ENCODE measurements at regions not wholly inside any gene's neighbourhood (a gene's known extent, or its start where the extent isn't known, plus 50 kb on each side); places are given as distances from the start of the nearest gene placed in this dataset.

- DNase-seq, result no peak
Observed at GRCh38 chr11:70688142-70688541, 289.8 kb downstream of the CTTN start.

- no peak for DNase-seq
Observed at GRCh38 chr11:70689764-70690163, 291.4 kb downstream of the CTTN start.

DNA sequence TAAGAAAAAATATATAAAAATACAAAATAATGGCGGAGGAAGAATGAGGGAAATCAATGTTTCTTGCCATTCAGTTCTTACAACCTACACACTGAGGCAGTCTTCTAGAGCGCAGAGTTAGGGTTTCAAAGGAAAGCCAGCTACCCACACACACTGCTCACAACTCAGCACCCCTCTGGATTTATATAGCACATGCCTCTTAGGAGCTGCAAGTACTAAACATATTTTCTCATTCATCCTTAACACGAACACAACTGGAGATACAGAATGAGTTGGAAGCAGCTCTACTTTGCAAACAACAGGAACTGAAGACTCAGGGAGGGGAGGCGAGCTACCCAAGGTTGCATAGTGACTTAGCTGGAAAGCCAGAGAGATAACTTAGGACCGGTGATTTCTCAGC, 293.8 kb downstream of the CTTN start:
- DNase-seq, result no peak

DNA sequence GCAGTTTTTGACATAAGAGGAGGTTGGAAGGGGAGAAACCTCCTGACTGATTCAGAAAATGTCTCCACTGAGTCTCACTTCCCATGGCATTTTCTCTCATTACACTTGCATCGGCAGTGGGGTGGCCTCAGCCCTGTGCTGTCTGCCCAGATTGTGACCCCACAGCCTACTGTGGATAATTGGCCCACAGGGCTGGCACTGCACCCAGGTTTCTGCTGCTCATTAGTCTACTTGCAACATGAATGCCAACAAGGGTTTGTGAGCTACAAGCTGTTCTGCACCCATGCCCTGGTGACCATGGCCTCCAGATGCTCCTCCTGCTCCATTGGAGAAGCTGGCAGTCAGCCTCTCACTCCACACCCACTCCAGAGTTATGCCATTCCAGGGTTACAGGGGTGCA, 296.0 kb downstream of the CTTN start:
- DNase-seq, result no peak

DNA sequence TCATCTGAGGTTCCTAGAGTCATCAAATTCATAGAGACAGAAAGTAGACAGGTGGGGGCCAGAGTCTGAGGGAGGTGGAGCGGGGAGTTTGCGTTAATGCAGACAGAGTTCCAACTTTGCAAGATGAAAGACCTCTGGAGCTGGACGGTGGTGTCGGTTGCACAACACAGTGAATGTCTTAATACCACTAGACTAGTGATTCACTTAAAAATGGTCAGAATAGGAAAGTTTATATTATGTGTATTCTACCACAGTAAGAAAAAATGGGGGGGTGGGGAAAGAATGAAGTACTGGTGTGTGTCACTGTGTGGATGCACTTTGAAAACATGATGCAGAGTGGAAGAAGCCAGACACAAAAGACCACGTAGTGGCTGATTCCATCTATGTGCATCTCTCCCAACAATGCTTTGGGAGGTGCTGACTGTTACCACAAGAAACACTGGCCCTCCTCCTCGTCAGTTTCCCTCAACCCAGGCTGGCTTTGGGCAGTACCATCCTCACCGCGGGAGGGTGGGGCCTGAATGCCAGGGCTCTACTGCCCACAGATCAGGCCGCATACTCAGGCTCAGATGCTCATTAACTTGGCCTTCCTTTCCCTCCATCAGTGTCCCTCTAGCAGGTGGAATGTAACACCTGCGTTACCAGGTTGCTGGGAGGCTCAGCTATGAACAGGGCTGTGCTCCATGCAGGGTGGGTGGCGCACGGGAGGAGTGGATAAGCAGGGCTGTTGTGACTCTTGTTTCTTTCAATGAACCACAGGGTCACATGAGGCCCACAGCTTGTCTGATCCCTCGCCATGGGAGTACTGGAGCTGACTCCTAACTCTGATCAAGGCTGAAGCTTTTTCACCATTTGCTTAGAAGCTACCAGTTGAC, 297.0 kb downstream of the CTTN start:
- DNase-seq, result no peak

DNA sequence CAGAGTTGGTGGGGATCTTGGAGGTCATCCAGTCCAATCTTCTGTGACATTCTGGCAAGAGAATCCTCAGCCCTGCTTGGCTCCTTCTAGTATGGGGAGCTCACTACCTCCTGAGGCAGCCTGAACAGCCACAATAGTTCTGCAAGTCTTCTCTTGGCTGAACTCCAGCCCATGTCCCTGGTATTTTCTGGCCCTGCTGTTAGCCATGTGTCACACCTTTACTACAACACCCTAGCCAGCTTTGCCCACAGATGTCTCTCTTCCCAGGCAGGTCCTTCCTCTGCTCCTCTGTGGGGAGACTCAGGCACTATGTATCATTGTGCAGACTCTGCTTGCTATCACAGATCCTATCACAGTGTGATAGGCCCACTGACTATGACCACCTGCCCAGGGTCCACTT, 297.7 kb downstream of the CTTN start:
- no peak for DNase-seq

- no peak for DNase-seq
Observed at GRCh38 chr11:70696564-70696963, 298.2 kb downstream of the CTTN start.

- no peak for DNase-seq
Observed at GRCh38 chr11:70697701-70698100, 299.4 kb downstream of the CTTN start.

DNA sequence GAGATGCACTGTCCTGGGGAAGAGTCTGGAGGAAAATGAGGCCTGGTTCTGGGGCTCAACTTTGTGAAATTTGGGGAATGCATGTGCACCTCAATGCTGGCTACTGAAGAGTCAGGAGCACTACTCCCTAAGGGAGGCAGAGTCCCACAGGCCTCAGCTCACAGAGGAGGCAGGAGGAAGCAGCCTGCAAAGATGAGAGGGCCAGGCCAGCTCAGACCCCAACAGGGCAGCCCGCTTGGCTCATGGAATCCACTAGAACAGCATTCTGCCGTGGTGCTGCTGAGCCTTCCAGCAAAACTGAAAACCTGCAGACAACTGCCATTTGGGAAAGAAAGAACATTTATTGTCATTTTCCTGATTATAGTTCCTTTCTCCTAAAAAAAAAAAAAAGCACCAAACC, 300.5 kb downstream of the CTTN start:
- no peak for DNase-seq

GRCh38 chr11:70699294-70700221, 301.2 kb downstream of the CTTN start:
- no peak for DNase-seq

DNA sequence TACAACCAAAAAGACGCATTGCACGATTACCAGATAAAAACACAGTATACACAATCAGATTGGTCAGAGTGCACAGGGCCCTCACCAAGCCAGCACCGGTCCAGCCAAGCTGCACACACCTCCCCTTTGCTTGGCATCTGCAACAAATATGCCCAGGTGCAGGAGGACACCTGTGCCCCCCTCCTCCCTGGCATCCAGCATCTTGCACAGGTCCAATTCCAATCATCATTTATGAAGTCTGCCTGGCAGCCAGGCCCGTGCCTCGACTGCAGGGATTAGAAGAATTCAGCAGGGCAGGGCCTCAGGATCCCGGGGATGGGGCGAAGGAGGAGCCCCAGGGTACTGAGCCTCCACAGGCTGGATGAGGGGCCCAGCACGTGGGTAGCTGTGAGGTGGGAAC, 302.1 kb downstream of the CTTN start:
- DNase-seq, result no peak

- DNase-seq, result no peak
Observed at GRCh38 chr11:70700871-70701270, 302.5 kb downstream of the CTTN start.

DNA sequence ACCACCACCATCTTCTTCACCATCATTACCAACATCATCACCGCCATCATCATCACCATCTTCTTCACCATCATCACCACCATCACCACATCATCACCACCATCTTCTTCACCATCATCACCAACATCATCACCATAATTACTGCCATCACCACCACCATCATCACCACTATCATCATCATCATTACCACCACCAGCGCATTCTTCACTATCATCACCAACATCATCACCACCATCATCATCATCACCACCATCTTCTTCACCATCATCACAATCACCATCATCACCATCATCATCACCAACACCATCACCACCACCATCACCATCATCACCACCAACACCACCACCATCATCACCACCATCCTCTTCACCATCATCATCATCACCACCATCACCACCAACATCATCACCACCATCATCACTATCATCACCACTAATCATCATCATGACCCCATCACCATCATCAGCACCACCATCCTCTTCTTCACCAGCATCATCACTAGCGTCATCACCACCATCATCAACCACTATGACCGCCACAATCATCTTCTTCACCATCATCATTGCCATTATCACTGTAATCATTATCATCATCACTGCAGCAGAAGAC, 303.8 kb downstream of the CTTN start:
- no peak for DNase-seq

DNA sequence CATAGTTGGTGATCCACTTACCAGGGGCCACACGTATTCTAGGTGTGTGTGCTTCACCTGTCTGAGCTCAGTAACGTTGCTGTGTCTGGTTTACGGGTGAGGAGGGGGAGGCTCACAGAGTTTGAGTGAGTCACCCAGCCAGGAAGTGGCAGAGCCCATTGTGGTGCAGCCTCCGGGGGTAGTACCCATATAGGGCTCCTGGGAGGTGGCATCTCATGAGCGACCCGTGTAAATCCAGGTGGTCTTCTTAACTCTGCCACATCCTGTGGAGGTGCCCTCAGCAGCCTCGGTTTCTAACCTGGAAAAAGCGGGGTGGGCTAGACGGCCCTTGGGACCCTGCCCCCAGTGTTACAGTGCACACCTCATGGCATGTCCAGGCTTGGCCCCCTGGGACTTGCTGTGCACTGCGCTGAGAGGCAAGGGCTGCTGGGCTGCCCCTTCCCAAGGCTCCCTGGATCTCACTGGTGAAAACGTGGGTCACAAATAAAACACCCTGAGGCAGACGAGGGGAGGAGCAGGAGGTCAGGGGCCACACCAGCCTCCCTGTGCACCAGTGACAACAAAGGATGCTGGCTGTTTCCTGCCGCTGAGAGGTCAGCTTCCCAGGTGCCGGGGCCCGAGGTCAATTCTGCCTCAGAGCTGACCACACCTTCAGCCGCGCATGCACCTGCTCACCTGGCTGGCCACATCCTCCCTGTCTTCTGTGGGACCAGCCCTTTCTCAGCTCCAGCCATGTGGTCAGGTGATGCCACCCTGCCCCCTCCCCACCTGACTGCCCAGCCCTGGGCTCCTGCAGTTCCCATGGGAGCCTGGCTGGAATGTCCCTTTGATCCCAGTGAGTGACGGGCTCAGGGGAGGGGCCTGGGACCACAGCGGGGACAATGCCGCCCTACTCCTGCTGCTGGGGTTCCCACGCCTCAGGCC, 305.1 kb downstream of the CTTN start:
- DNase-seq, result no peak

DNA sequence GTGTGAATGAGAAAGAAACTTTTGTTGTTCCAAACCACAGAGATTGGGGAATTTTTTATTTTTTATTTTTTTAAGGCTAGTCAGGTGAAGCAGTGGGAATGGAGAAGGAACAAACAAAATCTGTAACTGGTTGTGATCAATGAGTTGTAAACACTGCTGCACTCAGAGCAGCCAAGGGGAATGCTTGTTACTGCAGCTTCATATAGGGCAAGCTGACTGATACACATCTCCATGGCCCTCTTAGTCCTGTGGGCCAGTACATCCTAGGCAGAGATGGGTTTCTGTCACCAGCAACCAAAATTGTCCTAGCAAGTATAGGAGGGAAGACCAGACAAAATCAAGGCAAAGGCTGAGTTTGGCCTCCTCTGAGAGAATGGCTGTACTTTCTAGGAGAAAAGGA, 306.8 kb downstream of the CTTN start:
- DNase-seq, result no peak

- no peak for DNase-seq
Observed at GRCh38 chr11:70705930-70706329, 307.6 kb downstream of the CTTN start.

DNA sequence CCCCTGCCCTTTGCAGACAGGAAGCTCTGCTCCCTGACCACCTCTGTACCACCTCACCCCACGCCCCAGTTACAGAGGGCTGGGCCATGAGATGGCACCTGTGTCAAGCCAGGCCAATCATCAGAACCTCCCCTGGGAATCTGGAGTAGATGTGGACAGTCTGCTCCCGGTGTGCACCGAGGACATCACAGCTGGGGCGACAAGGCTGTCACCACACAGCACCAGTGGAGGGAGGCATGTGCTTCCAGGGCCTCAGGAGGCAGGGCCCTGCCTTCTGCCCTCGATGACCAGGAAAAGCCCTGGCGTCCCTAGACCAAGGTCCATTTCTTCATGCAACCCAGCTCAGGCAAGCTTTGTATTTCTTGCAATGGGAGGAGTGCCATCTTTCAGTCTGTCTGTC, 309.5 kb downstream of the CTTN start:
- no peak for DNase-seq

DNA sequence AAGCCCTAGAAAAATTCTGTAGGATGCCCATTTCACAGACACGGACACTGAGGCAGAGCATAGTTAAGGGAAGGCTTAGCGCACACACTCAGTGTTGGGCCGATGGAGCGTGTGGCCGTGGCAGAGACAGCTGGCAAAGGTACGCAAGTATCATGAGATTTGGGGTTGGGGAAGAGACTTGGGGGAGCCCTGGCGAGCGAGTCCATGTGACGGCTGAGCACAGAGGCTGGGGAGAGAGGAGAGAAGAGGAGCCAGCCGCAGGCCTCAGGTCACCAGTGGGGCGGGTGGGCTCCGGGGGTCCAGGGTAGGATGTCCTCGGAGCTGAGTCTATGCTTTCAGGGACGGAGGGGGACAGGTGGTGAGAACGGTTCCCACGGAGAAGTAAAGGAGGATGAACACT, 311.3 kb downstream of the CTTN start:
- no peak for DNase-seq

- no peak for DNase-seq
Observed at GRCh38 chr11:70710192-70710591, 311.9 kb downstream of the CTTN start.

DNA sequence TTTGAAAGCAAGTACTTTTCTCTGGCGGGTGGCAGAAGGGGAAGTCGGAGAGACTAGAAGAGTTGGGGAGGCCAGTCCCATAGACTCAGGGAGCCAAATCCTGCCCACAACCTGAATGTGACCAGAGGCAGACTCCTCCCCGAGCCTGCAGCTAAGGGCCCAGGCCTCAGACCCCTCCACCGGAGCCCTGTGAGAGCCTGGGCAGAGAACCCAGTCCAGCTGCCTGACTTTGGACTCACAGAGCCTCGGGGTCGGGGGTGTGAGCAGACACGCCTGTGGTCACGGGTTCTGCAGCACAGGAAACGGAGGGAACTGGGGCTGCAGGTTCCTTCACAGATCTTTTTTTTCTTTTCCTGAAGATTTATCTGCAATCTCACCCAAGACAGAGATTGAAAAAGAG, 312.3 kb downstream of the CTTN start:
- no peak for DNase-seq

DNA sequence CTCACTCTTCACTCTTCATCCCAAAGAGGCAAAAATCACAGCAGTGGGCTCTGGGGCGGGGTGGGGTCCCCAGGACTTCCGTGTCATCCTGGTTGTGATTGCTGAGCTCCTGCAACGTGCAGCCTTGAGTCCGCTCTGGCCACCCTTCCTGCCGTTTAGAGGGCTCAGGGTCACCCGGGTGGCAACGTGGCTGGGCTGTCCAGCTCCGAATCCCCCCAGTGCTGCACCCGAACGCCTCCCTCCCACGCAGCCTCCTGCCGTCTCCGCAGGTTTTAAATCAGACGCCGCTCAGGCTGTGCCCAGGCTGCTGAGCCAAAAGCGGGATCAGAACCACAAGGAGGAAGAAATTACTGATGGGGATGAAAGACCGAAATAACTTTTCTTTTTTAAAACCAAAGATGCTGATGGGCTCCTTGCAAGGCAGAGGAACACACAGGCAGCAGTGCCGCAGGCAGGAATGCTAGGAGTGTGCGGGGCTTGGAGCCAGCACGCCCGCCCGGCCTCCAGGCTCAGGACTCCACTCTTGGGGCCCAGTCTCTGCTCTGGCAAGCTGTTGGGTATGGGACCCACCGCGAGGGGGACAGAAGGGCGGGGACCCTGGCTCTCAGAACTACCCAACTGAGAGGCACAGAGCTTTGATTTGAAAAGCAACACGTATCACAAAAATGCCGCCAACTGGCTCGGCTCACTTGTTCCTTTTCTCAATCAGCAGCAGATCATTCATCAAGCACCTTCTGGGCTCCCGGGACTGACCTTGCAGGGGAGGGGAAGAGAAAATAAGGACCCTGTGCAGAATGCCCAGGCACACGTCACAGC, 313.0 kb downstream of the CTTN start:
- no peak for DNase-seq

- no peak for DNase-seq
Observed at GRCh38 chr11:70711911-70712185, 313.5 kb downstream of the CTTN start.
